ENCODE measurements at regions not wholly inside any gene's neighbourhood (a gene's known extent, or its start where the extent isn't known, plus 50 kb on each side); places are given as distances from the start of the nearest gene placed in this dataset.
"Not testable (repeated sequence)": the region's sequence is repeated elsewhere in the genome, so short reads cannot be mapped to it uniquely, and the experiment has no call there.

DNA sequence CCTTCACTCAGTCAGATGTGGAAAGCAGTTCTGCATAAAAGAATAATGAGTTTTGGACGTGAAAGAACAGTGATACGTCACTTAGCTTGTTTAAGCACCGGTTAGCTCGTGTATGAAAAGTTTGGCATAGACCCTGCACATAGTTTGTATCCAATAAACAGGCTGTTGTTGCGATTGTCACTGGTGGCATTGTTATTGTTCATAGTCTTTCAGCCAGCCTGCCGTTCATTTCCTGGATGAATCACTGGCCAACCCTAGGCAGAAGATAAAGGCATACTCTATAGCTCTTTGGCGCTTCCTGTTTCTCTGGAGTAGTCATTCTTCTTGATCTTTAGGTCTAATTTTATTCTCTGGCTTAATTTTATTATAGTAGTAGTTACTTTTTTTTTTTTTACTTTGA is 57.8 kb upstream of the ANKRD30A start:
- H3K4me3 ChIP-seq (ENCODE audit: low read depth, low read length), result no peak overlapping the region
- DNase-seq (ENCODE audit: low read depth), result no peak
- no peak for TF ChIP-seq CTCF (IDR thresholded peaks at IDR 0.05; ENCODE audit: low read depth, low read length, missing control alignments)

DNA sequence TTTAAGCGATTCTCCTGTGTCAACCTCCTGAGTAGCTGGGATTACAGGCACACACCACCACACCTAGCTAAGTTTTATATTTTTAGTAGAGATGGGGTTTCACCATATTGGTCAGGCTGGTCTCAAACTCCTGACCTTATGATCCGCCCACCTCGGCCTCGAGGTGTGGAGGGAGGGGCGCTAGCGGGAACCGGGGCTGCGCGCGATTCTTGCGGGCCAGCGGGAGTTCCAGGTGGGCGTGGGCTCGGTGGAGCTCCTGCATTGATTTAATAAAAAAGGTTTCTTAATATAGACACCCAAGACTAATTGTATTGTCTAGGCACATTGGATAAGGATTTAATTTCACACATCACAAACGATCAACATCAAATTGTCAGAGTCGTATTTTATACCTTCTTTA is 63.1 kb upstream of the ANKRD30A start:
- H3K4me3 ChIP-seq (ENCODE audit: low read depth, low read length); DNase-seq (ENCODE audit: low read depth): not testable (repeated sequence)

GRCh38 chr10:37057261-37057660 is 68.1 kb upstream of the ANKRD30A start:
- DNase-seq (ENCODE audit: low read depth), result no peak
- TF ChIP-seq CTCF (IDR thresholded peaks at IDR 0.05; ENCODE audit: low read depth, low read length, missing control alignments), result no peak

GRCh38 chr10:37053476-37053875 is 71.9 kb upstream of the ANKRD30A start:
- no peak overlapping the region for H3K4me3 ChIP-seq (ENCODE audit: low read depth, low read length)
- no peak for TF ChIP-seq CTCF (IDR thresholded peaks at IDR 0.05; ENCODE audit: low read depth, low read length, missing control alignments)
- no peak for DNase-seq (ENCODE audit: low read depth)

More at GRCh38 chr10:37057261-37057660, 68.1 kb upstream of the ANKRD30A start:
- no peak overlapping the region for H3K4me3 ChIP-seq (ENCODE audit: low read depth, low read length)

- not testable (repeated sequence) for H3K4me3 ChIP-seq (ENCODE audit: low read depth, low read length); DNase-seq (ENCODE audit: low read depth)
Observed at GRCh38 chr10:37049982-37050381, 75.4 kb upstream of the ANKRD30A start.

GRCh38 chr10:37044319-37044718 is 81.1 kb upstream of the ANKRD30A start:
- not testable (repeated sequence) for DNase-seq (ENCODE audit: low read depth); H3K4me3 ChIP-seq (ENCODE audit: low read depth, low read length)

DNA sequence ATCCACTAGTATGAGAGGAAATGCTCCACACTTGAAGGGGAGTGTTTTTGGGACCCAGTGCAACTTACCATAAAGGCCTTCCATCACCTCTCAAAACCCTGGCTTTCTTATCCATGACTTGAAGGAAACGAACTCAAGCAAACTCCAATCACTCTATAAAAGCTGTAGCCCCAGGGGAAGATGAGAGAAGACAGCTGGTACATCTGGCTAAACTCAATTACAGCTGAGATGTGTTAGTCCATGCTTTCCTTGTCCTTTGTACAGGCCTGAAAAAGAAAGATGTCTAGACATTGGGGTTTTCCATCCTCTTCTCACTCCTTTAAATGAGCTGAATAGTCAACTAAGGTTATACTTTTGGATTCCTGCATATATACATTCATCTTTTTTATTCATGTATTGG is 89.5 kb upstream of the ANKRD30A start:
- no peak for TF ChIP-seq CTCF (IDR thresholded peaks at IDR 0.05; ENCODE audit: low read depth, low read length, missing control alignments)

GRCh38 chr10:37015498-37015897 is 109.9 kb upstream of the ANKRD30A start:
- TF ChIP-seq CTCF (IDR thresholded peaks at IDR 0.05; ENCODE audit: low read depth, low read length, missing control alignments), result no peak
- DNase-seq (ENCODE audit: low read depth), result no peak
- H3K4me3 ChIP-seq (ENCODE audit: low read depth, low read length), result no peak overlapping the region

More for the DNA sequence above, 89.5 kb upstream of the ANKRD30A start:
- H3K4me3 ChIP-seq (ENCODE audit: low read depth, low read length), result no peak overlapping the region
- DNase-seq (ENCODE audit: low read depth), result no peak

- TF ChIP-seq CTCF (IDR thresholded peaks at IDR 0.05; ENCODE audit: low read depth, low read length, missing control alignments), result no peak
- H3K4me3 ChIP-seq (ENCODE audit: low read depth, low read length), result no peak overlapping the region
- no peak for DNase-seq (ENCODE audit: low read depth)
Observed at GRCh38 chr10:37010741-37011140, 114.7 kb upstream of the ANKRD30A start.

- not testable (repeated sequence) for DNase-seq (ENCODE audit: low read depth); H3K4me3 ChIP-seq (ENCODE audit: low read depth, low read length)
Observed at GRCh38 chr10:37008276-37008675, 117.1 kb upstream of the ANKRD30A start.
